Thyroid gland (tissue), 4 donors: ENCODE measurements at regions not wholly inside any gene's neighbourhood (a gene's known extent, or its start where the extent isn't known, plus 50 kb on each side); places are given as distances from the start of the nearest gene placed in this dataset.

ENCODE experiments used
- CTCF ChIP-seq, 6 experiments: fragments of 200-600 bp in 3 of 6; fragments of 450-650 bp in 3 of 6; sonication (generic) in 3 of 6; IDR thresholded peaks; one replicate each; pipeline ENCODE4 v1.5.1; 2016 to 2019; ENCODE audit warnings: antibody characterized with exemption in 6 of 6, mild to moderate bottlenecking in 2 of 6, inconsistent platforms in 1 of 6, moderate library complexity in 1 of 6
- POLR2A ChIP-seq, 2 donors: fragments of 450-650 bp; IDR thresholded peaks; one replicate each; pipeline ENCODE4 v1.6.1; 2017; ENCODE audit warnings: antibody characterized with exemption in 2 of 2, mild to moderate bottlenecking in 2 of 2, moderate library complexity in 1 of 2

GRCh38 chr9:126043681-126044080 lies 282.9 kb upstream of the MVB12B start:
- no peak for TF ChIP-seq CTCF (IDR thresholded peaks at IDR 0.05)
- TF ChIP-seq POLR2A (IDR thresholded peaks at IDR 0.05): no peak
